ENCODE measurements at regions not wholly inside any gene's neighbourhood (a gene's known extent, or its start where the extent isn't known, plus 50 kb on each side); places are given as distances from the start of the nearest gene placed in this dataset.
"Not testable (repeated sequence)": the region's sequence is repeated elsewhere in the genome, so short reads cannot be mapped to it uniquely, and the experiment has no call there.

DNA sequence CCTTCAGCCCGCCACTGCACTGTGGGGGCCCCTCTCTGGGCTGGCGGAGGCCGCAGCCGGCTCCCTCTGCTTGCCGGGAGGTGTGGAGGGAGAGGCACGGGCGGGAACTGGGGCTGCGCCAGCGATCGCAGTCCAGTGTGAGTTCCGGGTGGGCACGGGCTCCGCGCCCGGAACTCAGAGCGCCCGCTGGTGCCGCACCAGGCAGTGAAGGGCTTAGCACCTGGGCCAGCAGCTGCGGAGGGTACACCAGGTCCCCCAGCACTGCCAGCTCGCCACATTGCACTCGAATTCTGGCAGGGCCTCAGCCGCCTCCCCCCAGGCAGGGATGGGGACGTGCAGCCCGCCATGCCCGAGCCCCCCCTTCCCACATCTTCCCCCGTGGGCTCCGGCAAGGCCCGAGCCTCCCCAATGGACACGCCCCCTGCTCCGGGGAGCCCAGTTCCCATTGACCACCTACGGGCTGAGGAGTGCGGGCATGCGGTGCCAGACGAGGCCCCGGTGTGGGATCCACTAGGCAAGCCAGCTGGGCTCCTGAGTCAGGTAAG lies 135.9 kb upstream of the RFC3 start:
- Histone ChIP-seq H3K27ac (no peak overlapping the region), H3K9me3 (no peaks in the 10 kb centered on the region), H3K36me3 (no peaks in the 10 kb centered on the region), H3K4me1 (no peaks in the 10 kb centered on the region), H3K4me3 (no peak overlapping the region), H3K27me3 (no peaks in the 10 kb centered on the region)
- TF ChIP-seq POLR2A (IDR thresholded peaks at IDR 0.05) = no peak
- intact Hi-C loops (cut with DNase I; ENCODE audit: low total_unique reads) = no loop called here
- DNase-seq = no peak

DNA sequence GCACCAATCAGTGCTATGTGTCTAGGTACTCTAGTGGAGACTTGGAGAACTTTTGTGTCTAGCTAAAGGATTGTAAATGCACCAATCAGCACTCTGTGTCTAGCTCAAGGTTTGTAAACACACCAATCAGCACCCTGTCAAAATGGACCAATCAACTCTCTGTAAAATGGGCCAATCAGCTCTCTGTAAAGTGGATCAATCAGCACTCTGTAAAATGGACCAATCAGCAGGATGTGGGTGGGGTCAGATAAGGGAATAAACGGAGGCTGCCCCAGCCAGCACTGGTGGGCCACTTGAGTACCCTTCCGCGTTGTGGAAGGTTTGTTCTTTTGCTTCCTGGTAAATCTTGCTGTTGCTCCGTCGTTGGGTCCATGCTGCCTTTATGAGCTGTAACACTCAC lies 135.3 kb upstream of the RFC3 start:
- intact Hi-C loops (cut with DNase I; ENCODE audit: low total_unique reads); H3K27ac ChIP-seq: not testable (repeated sequence)

DNA sequence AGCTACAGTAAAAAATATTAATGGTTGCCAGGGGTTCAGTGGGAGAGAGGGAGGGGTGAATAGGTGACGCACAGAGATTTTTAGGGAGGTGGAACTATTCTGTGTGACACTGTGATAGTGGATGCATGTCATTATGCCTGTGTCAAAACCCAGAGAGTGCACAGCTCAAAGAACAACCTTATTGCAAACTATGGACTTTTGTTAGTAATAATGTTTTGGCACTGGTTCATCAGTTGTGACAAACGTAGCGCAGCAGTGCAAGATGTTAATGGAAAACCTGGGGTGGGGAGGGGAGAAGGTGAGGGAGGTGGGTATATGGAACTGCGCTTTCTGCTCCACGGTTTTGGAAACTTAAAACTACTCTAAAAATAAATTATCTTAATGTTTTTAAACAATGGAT lies 134.6 kb upstream of the RFC3 start:
- H3K9me3 ChIP-seq = no peaks in the 10 kb centered on the region
- H3K4me1 ChIP-seq = no peaks in the 10 kb centered on the region
- H3K36me3 ChIP-seq = no peaks in the 10 kb centered on the region
- no peak overlapping the region for H3K27ac ChIP-seq
- intact Hi-C loops (cut with DNase I; ENCODE audit: low total_unique reads) = no loop called here
- no peaks in the 10 kb centered on the region for H3K27me3 ChIP-seq
- TF ChIP-seq, protein P1, sequence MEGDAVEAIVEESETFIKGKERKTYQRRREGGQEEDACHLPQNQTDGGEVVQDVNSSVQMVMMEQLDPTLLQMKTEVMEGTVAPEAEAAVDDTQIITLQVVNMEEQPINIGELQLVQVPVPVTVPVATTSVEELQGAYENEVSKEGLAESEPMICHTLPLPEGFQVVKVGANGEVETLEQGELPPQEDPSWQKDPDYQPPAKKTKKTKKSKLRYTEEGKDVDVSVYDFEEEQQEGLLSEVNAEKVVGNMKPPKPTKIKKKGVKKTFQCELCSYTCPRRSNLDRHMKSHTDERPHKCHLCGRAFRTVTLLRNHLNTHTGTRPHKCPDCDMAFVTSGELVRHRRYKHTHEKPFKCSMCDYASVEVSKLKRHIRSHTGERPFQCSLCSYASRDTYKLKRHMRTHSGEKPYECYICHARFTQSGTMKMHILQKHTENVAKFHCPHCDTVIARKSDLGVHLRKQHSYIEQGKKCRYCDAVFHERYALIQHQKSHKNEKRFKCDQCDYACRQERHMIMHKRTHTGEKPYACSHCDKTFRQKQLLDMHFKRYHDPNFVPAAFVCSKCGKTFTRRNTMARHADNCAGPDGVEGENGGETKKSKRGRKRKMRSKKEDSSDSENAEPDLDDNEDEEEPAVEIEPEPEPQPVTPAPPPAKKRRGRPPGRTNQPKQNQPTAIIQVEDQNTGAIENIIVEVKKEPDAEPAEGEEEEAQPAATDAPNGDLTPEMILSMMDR (IDR thresholded peaks at IDR 0.05) = no peak
- TF ChIP-seq POLR2A (IDR thresholded peaks at IDR 0.05) = no peak
- H3K4me3 ChIP-seq = no peak overlapping the region
- DNase-seq = no peak

More for the DNA sequence above, 135.3 kb upstream of the RFC3 start:
- not testable (repeated sequence) for H3K4me1 ChIP-seq, H3K36me3 ChIP-seq, H3K27me3 ChIP-seq, H3K4me3 ChIP-seq, H3K9me3 ChIP-seq, DNase-seq

DNA sequence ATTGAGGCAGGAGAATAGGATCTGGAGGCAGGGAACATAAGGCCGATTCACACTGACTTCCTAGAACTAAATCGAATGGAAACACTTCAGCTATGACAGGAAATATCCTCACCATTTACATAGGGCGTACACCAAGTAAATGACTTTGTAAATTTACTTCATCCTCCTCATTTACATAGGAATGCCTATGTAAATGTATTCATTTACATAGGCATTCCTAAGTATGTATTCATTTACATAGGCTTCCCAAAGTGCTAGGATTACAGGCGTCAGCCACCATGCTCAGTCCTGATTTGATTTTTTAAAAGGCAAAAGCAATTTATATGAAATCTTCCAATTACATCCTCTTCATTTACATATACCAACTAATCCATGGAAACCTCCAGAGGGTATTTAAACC lies 133.1 kb upstream of the RFC3 start:
- H3K4me3 ChIP-seq = no peak overlapping the region
- H3K36me3 ChIP-seq = no peaks in the 10 kb centered on the region
- TF ChIP-seq, protein P1 (IDR thresholded peaks at IDR 0.05) = no peak
- no peak for TF ChIP-seq POLR2A (IDR thresholded peaks at IDR 0.05)
- H3K9me3 ChIP-seq = no peaks in the 10 kb centered on the region
- intact Hi-C loops (cut with DNase I; ENCODE audit: low total_unique reads) = no loop called here
- no peaks in the 10 kb centered on the region for H3K4me1 ChIP-seq
- H3K27me3 ChIP-seq = no peaks in the 10 kb centered on the region
- H3K27ac ChIP-seq = no peak overlapping the region
- DNase-seq = no peak

DNA sequence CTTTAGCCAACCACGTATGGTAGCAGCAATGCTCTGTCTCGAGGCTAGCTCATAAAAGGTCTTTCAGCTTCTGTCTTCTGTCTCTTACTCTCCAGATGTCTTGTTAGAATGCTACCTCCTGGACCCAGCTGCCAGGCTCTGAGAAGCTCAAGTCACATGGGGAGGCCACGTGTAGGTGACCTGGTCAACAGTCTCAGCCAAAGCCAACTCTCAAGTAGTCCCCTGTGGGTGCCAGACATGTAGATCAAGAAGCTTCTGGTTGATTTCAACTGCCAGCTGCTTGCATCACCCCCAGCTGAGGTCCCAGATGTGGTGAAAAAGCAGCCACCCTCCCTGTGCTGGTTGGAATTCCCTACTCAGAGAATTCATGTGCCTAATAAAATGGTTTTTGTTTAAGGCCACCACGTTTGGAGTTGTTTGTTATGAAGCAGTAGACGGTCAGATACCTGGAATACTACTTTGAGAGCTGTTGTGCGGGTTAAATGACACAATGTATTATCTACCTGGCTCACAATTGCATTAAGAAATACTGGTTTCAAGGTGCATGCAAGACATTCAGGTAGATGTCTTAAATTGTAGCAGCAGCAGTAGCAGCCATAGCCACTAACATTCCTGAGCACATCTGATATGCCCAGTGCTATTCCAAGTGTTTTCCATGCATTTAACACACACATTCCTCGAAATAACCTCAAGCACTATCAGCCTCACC lies 131.0 kb upstream of the RFC3 start:
- no peak for DNase-seq

DNA sequence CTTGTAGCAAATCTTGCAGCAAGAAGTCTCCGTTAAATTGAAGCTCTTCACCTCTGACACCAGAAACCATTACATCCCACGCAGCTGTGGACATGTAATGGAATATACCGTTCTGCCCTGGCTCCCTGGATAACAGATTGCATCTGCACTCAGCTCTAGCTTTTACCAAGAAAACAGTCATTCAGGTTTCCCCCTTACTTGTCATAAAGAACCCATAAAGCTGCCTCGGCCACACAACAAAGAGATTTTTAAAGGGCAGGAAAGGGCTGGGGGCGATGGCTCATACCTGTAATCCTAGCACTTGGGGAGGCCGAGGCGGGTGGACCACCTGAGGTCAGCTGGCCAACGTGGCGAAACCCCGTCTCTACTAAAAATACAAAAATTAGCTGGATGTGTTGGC lies 127.6 kb upstream of the RFC3 start:
- TF ChIP-seq, protein P1 (IDR thresholded peaks at IDR 0.05) = no peak
- TF ChIP-seq POLR2A (IDR thresholded peaks at IDR 0.05) = no peak
- no peaks in the 10 kb centered on the region for H3K36me3 ChIP-seq
- DNase-seq = no peak
- no peak overlapping the region for H3K4me3 ChIP-seq
- intact Hi-C loops (cut with DNase I; ENCODE audit: low total_unique reads) = no loop called here
- H3K27me3 ChIP-seq = no peaks in the 10 kb centered on the region
- no peak overlapping the region for H3K27ac ChIP-seq
- no peaks in the 10 kb centered on the region for H3K9me3 ChIP-seq
- H3K4me1 ChIP-seq = no peaks in the 10 kb centered on the region

More for the DNA sequence above, 131.0 kb upstream of the RFC3 start:
- no peak overlapping the region for H3K4me3 ChIP-seq
- H3K36me3 ChIP-seq = no peaks in the 10 kb centered on the region
- intact Hi-C loops (cut with DNase I; ENCODE audit: low total_unique reads) = no loop called here
- no peaks in the 10 kb centered on the region for H3K9me3 ChIP-seq
- TF ChIP-seq, protein P1 (IDR thresholded peaks at IDR 0.05) = no peak
- TF ChIP-seq POLR2A (IDR thresholded peaks at IDR 0.05) = no peak
- no peaks in the 10 kb centered on the region for H3K4me1 ChIP-seq
- H3K27me3 ChIP-seq = no peaks in the 10 kb centered on the region
- H3K27ac ChIP-seq = no peak overlapping the region

Measured in uterus (tissue), 3 donors.